ENCODE measurements at regions not wholly inside any gene's neighbourhood (a gene's known extent, or its start where the extent isn't known, plus 50 kb on each side); places are given as distances from the start of the nearest gene placed in this dataset.

- BruUV-seq (replicated peaks), result no TSS peak
- Histone ChIP-seq H3K36me3 (ENCODE audit: low read depth) (no peaks in the 10 kb centered on the region), H3K4me3 (no peak overlapping the region), H3K9me2 (ENCODE audit: insufficient read depth) (no peaks in the 10 kb centered on the region), H3K4me2 (no peak overlapping the region), H3K27me3 (ENCODE audit: insufficient read depth, low read depth) (peaks cover 92% of the 10 kb centered on the region), H3K9me3 (ENCODE audit: insufficient read depth, low read depth) (no peaks in the 10 kb centered on the region), H3F3A (ENCODE audit: insufficient read depth, low read depth) (no peaks in the 10 kb centered on the region), H4K20me1 (ENCODE audit: insufficient read depth) (no peaks in the 10 kb centered on the region), H3K79me2 (ENCODE audit: low read depth) (no peaks in the 10 kb centered on the region), H2AFZ (no peak overlapping the region), H3K27ac (no peak overlapping the region), H3K4me1 (replicated peaks; ENCODE audit: insufficient read depth) (no peaks in the 10 kb centered on the region)
- POLR2A ChIA-PET (ENCODE audit: unreplicated experiment), result no interaction called here
- DNase-seq, result no peak
- no peak for TF ChIP-seq EZH2 (IDR thresholded peaks at IDR 0.05; ENCODE audit: low read depth)
- no peak; the same call in 1 of the 2 replicates for TF ChIP-seq CTCF (conservative IDR thresholded peaks at IDR 0.05)
- CTCF ChIA-PET, result no interaction called here
- intact Hi-C loops (cut with micrococcal nuclease; ENCODE audit: unreplicated experiment), result no loop called here
Observed at GRCh38 chr14:104370256-104370870, 209.2 kb upstream of the C14orf180 start.

GRCh38 chr14:104371031-104371430 lies 208.5 kb upstream of the C14orf180 start:
- BruUV-seq (replicated peaks), result no TSS peak
- no peak for TF ChIP-seq EZH2 (IDR thresholded peaks at IDR 0.05; ENCODE audit: low read depth)
- no peak for TF ChIP-seq CTCF (conservative IDR thresholded peaks at IDR 0.05)
- Histone ChIP-seq H3K36me3 (ENCODE audit: low read depth) (no peaks in the 10 kb centered on the region), H3K4me3 (no peak overlapping the region), H2AFZ (no peak overlapping the region), H4K20me1 (ENCODE audit: insufficient read depth) (no peaks in the 10 kb centered on the region), H3F3A (ENCODE audit: insufficient read depth, low read depth) (no peaks in the 10 kb centered on the region), H3K9me3 (ENCODE audit: insufficient read depth, low read depth) (no peaks in the 10 kb centered on the region), H3K4me1 (replicated peaks; ENCODE audit: insufficient read depth) (no peaks in the 10 kb centered on the region), H3K27ac (no peak overlapping the region), H3K4me2 (no peak overlapping the region), H3K9me2 (ENCODE audit: insufficient read depth) (no peaks in the 10 kb centered on the region), H3K27me3 (ENCODE audit: insufficient read depth, low read depth) (peaks cover 96% of the 10 kb centered on the region), H3K79me2 (ENCODE audit: low read depth) (no peaks in the 10 kb centered on the region)
- intact Hi-C loops (cut with micrococcal nuclease; ENCODE audit: unreplicated experiment), result no loop called here
- DNase-seq, result no peak
- CTCF ChIA-PET, result no interaction called here
- POLR2A ChIA-PET (ENCODE audit: unreplicated experiment), result no interaction called here

GRCh38 chr14:104371917-104372316 lies 207.6 kb upstream of the C14orf180 start:
- BruUV-seq (replicated peaks), result no TSS peak
- TF ChIP-seq EZH2 (IDR thresholded peaks at IDR 0.05; ENCODE audit: low read depth) (no peak), CTCF (conservative IDR thresholded peaks at IDR 0.05) (no peak)
- Histone ChIP-seq H3K27ac (no peak overlapping the region), H3K4me1 (replicated peaks; ENCODE audit: insufficient read depth) (no peaks in the 10 kb centered on the region), H3K9me3 (ENCODE audit: insufficient read depth, low read depth) (no peaks in the 10 kb centered on the region), H4K20me1 (ENCODE audit: insufficient read depth) (no peaks in the 10 kb centered on the region), H2AFZ (no peak overlapping the region), H3K79me2 (ENCODE audit: low read depth) (no peaks in the 10 kb centered on the region), H3K4me2 (no peak overlapping the region), H3K27me3 (ENCODE audit: insufficient read depth, low read depth) (peaks cover 97% of the 10 kb centered on the region), H3K4me3 (no peak overlapping the region), H3K9me2 (ENCODE audit: insufficient read depth) (no peaks in the 10 kb centered on the region), H3F3A (ENCODE audit: insufficient read depth, low read depth) (no peaks in the 10 kb centered on the region), H3K36me3 (ENCODE audit: low read depth) (no peaks in the 10 kb centered on the region)
- ChIA-PET CTCF (no interaction called here), POLR2A (ENCODE audit: unreplicated experiment) (no interaction called here)
- intact Hi-C loops (cut with micrococcal nuclease; ENCODE audit: unreplicated experiment), result no loop called here
- no peak for DNase-seq
